Right lobe of liver (tissue), 6 donors: ENCODE measurements at regions not wholly inside any gene's neighbourhood (a gene's known extent, or its start where the extent isn't known, plus 50 kb on each side); places are given as distances from the start of the nearest gene placed in this dataset.

Experiments
- ATAC-seq, 4 donors: fragments of 200-7000 bp; cut with Tn5 transposase; one replicate each; pipeline ENCODE4 v1.9.1; 2020; ENCODE audit warnings: mild to moderate bottlenecking in 4 of 4, moderate library complexity in 4 of 4
- DNase-seq, 3 donors: peaks; one replicate each; pipeline ENCODE4 v3.0.0-alpha.2; 2020
- H3K27ac ChIP-seq, 3 donors: fragments of 200-600 bp; one replicate each; pipeline ENCODE4 v1.8.0; 2022
- H3K27me3 ChIP-seq, 2 donors: fragments of 200-600 bp; one replicate each; pipeline ENCODE4 v1.8.0; 2022
- H3K36me3 ChIP-seq, 4 donors: fragments of 200-600 bp; sonication (generic) in 1 of 4; one replicate each; pipeline versions ENCODE4 v1.5.1 to v1.8.0; 2017 to 2022; ENCODE audit warnings: control low read depth in 1 of 4
- H3K4me1 ChIP-seq, 4 donors: fragments of 200-600 bp; sonication (generic) in 1 of 4; one replicate each; pipeline versions ENCODE4 v1.5.1 to v1.8.0; 2017 to 2022; ENCODE audit warnings: control low read depth in 1 of 4
- H3K4me3 ChIP-seq, 3 donors: fragments of 200-600 bp; one replicate each; pipeline ENCODE4 v1.8.0; 2022
- H3K9me3 ChIP-seq, 4 donors: fragments of 200-600 bp; sonication (generic) in 1 of 4; one replicate each; pipeline versions ENCODE4 v1.5.1 to v1.8.0; 2017 to 2022; ENCODE audit warnings: control low read depth in 1 of 4
- POLR2A ChIP-seq: fragments of 450-650 bp; IDR thresholded peaks from one replicate; pipeline ENCODE4 v1.6.1; 2017; ENCODE audit warnings: antibody characterized with exemption, mild to moderate bottlenecking
- WGBS: methylation state at CpG from one replicate; pipeline ENCODE4 v1.1.6; 2018; ENCODE audit warnings: low coverage, low lambda C conversion rate; ENCODE audit not compliant: insufficient coverage; ENCODE audit errors: missing lambda C conversion rate; 5-methylcytosine and 5-hydroxymethylcytosine counted together
- intact Hi-C, 2 donors: fragments of 100-400 bp; cut with DNase I; formaldehyde crosslinking; loops; one replicate each; pipeline versions ENCODE4 v1.11.2 to v1.14.1; 2022
- TF ChIP-seq, protein P1 (sequence below), 4 donors: fragments of 200-600 bp in 3 of 4; fragments of 450-650 bp in 1 of 4; IDR thresholded peaks; one replicate each; pipeline versions ENCODE4 v1.5.1 to v1.8.0; 2016 to 2022; ENCODE audit warnings: antibody characterized with exemption in 4 of 4, mild to moderate bottlenecking in 2 of 4
- donor health status: DM: no; HTN: yes; CAD: no.
- donor health status: DM: no; HTN: no; CAD: no.
- donor health status: DM: no; HTN: no; CAD: no.
- donor health status: DM: no; HTN: yes; CAD: no.
- donor health status: DM: no; HTN: yes; CAD: no.

DNA sequence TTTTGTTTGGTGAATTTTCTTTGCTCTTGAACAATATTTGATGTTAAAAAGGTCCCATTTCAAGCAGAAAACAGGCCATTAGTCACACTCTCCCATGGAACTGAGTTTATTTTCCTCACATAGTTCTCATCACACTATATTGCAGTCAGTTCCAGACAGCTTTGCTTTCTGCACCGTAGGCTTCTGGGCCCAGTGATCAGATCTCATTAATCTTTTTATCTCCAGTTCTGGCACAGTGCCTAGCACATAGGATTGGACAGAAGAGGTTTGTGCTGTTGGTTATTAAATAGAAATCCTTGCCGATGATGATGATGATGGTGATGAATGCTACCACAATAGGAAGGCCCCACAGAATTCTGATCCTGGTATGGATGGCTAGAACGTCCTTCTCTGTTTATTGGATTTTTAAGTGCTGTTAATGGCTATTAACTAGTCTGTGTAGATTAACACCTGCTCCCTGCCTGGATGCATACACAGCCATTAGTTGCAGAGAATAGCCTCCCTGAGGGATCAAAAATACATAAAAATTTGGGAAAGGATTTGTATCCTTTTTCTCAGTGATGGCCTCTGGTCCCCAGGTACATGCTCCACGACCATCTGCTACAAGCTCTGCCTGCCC is 52.0 kb upstream of the NTRK2 start:
- no peaks in the 10 kb centered on the region for H3K4me1 ChIP-seq
- ATAC-seq (no peak), DNase-seq (no peak)
- intact Hi-C loops: no loop called here
- TF ChIP-seq, protein P1, sequence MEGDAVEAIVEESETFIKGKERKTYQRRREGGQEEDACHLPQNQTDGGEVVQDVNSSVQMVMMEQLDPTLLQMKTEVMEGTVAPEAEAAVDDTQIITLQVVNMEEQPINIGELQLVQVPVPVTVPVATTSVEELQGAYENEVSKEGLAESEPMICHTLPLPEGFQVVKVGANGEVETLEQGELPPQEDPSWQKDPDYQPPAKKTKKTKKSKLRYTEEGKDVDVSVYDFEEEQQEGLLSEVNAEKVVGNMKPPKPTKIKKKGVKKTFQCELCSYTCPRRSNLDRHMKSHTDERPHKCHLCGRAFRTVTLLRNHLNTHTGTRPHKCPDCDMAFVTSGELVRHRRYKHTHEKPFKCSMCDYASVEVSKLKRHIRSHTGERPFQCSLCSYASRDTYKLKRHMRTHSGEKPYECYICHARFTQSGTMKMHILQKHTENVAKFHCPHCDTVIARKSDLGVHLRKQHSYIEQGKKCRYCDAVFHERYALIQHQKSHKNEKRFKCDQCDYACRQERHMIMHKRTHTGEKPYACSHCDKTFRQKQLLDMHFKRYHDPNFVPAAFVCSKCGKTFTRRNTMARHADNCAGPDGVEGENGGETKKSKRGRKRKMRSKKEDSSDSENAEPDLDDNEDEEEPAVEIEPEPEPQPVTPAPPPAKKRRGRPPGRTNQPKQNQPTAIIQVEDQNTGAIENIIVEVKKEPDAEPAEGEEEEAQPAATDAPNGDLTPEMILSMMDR (IDR thresholded peaks at IDR 0.05): no peak
- no peak for TF ChIP-seq POLR2A
- H3K4me3 ChIP-seq: no peak overlapping the region
- H3K27me3 ChIP-seq: no peaks in the 10 kb centered on the region
- no peak overlapping the region for H3K27ac ChIP-seq
- no peaks in the 10 kb centered on the region for H3K36me3 ChIP-seq
- no peaks in the 10 kb centered on the region for H3K9me3 ChIP-seq
- WGBS: 57% methylated on average over 4 of the region's 4 CpGs
